RCC 7860 (cell line): ENCODE measurements at regions not wholly inside any gene's neighbourhood (a gene's known extent, or its start where the extent isn't known, plus 50 kb on each side); places are given as distances from the start of the nearest gene placed in this dataset.
"Not testable (repeated sequence)": the region's sequence is repeated elsewhere in the genome, so short reads cannot be mapped to it uniquely, and the experiment has no call there.

Experiments
- DNase-seq: peaks from one replicate; pipeline ENCODE4 v3.0.0-alpha.2; 2015; ENCODE audit warnings: low spot score
- FAIRE-seq: peaks from 2 replicates; lab custom pipeline; 2012; peaks lifted over from hg19 to GRCh38; lab: Jason Lieb, UNC

DNA sequence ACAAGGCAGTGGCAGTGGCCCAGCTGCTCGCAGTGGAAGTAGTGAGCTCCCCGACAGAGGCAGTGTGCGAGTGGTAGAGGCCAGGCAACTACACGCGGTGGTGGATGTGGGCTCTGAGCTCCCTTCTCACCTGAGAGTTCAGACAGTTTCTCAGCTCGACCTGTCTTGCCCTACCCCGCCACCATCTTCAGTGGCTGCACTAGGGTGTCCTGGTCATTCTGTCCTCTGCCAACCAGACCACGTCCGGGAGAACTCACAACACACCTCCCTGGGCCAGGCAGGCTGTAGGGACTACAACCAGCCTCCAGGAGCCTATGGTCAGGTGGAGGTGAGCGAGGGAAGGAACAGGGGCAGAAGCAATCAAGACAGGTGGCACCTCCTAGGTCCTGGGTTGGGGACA is 106.3 kb upstream of the SMAD3 start:
- FAIRE-seq (no peak), DNase-seq (no peak)

DNA sequence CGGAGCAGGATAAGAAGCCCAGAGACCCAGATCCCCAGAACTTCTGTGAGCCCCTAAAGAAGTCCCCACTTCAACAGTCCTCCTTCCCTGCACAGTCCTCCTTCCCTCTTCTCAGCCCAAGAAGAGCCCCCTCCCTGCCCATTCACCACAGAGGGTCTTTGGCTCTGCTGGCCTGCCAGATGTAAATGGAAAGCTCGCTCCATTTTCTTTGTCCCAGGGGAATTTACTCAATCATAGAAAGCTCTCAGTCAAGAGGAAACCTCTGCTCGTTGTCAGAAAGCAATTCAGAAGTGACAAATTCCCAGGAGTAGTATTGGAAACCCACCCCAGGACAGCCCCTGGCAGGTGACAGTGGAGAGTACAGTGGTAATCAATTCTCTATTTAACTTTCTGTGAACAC is 105.5 kb upstream of the SMAD3 start:
- FAIRE-seq = no peak
- DNase-seq = no peak

DNA sequence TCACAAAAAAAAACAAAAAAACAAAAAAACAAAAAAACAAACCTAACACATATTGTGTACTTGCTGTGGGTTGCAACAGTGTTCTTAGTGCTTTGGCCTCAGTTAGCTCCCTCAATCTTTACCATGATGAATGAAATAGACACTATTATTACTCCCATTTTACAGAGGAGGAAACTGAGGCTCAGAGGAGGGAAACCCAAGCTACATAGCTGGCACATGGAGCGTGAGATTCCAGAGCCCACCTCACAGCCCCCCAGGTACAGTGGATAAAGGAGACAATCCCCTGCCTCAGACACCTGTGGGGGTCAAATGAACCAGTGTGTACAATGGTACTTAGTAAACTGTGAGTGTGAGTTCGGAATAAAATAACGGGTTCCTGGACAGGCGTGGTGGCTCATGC is 104.9 kb upstream of the SMAD3 start:
- no peak for FAIRE-seq
- DNase-seq = no peak

DNA sequence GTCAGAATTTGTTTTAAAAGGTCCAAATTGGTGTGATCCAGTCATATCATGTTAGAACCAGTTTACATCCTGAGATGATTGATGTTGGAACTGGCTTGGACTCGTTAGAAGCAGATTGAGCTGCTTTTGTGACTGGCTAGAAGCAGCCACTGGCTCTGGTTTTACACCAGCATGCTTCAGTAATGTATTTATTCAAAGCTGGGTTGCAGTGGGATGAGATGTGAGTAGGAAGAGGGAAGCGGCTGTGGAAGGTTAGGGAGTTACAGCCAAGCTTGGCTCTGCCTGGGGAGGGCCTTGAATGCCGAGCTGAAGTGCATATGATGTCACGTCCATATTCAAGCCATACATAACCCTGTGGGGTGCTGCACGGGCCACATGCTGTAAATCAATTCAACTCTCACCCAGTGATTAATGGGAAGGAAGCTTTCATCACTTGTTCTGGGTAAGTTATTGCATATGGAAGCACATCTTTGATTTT is 104.0 kb upstream of the SMAD3 start:
- FAIRE-seq = no peak
- DNase-seq = no peak

DNA sequence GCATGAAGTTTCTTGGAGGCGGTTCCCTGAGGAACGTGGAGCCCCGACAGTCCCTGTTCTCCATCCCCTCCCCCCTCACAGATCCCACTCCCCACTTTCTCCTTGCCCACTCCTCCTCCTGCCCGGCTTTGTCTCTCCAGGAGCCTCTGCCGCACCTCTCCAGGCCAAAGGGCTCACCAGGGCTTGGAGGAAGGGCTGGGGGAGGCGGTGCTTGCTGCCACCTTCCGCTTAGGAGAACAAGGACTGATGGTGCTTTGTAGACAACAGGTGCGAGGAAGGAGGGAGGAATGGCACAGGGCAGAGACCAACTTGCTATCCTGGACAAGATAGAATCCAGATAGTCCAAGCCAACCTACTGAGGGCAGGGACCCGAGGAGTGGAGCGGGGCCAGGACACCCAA is 103.5 kb upstream of the SMAD3 start:
- FAIRE-seq (no peak), DNase-seq (no peak)

DNA sequence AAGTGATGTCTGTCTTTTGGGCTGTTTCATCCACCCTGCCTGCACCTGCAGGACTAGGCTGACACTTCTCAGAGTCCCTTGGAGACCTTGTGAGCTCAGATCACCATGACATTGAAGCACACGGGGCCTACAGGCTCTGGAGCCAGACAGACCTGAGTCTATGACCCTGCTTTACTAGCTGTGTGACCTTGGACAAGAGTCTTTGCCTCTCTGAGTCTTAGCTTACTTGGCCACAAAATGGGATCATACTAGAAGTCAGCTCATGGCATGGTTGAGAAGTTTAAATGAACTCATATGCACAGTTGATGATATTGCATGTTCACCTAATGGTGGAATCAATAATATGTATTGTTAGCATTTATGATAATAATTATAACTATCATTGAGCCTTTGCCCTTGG is 102.9 kb upstream of the SMAD3 start:
- no peak for DNase-seq
- FAIRE-seq = no peak

DNA sequence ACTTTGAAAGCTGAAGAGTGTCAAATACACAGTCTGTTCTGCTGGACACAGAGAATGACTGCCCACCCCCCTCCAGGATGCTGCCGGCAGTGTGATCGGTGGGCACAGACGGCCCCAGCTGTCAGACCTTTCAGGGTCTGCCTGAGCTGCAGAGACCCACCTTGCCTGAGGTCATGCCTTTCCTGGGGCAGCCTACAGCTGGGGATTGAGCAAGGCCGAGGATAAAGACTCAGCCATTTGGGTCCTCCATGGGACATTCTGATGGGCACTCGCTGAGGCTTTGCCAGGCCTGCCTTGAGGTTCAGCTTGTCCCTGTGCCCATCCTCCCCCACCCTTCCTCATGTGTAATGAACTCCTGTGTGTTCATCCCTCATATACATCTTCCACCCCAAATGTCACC is 102.3 kb upstream of the SMAD3 start:
- DNase-seq = no peak
- no peak for FAIRE-seq

DNA sequence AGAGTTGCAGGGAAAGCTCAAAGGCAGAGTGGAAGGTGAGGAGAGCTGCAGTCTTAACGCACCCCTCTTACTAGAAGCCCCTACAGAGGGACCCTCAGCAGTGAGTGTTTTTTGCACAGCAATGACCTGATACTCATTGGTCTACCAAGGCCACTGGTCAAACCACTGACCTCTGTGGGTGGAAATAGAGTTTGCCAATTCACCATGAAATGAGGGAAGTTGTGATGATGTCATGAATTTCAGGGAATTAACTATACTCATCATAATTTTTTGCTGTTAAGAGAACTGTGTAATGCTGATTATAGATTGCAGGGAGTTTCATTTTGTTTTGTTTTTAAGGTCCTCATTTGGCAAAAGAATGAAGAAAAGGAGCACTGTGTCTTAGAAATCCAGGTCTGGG is 101.7 kb upstream of the SMAD3 start:
- DNase-seq (no peak), FAIRE-seq (no peak)

DNA sequence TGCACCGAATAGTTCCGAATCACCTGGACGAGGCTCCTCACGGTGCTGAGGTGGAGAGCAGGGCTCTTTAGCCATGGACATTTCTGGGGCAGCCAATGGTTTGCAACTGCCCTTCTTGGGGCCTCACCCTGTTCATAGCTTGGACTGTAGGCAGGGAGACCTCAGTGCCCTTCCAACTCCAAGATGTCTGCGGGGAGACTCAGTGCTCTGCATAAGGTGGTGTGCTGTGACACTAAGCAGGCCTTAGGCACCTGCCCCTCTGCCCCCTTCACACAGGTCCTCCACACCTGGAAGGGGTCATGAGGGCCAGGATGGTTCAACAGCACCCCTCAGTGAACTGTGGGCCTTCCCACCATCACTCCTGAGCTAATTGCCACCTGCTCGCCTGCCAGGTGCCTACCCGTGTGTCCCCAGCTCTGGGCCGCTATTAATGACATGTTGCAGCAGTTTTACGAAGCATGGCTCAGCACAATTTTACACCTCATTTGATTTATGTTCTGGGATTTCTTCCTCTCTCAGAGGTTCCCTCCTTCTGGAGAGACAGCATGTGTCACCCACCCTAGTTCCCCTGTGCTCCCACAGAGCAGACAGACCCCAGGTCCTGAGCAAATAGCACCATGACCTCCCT is 101.2 kb upstream of the SMAD3 start:
- FAIRE-seq = no peak
- no peak for DNase-seq

DNA sequence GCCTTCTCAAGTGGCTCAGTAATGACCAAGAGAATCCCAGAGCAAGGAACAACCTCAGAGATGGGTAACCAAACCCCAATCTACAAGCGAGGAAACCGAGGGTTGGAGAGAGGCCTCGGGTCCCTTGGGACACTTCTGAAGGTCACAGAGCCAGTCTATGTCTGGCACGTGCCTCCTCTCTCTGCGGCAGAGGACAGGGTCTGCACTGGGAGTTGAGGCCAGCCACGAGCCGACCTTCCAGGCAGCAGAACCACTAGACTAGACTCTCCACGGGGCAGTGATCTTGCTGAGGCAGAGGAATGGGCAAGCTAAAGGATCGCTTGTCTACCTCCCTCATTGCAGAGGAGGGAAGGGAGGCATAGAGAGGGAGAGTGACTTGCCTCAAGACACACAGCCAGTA is 100.6 kb upstream of the SMAD3 start:
- DNase-seq (no peak), FAIRE-seq (no peak)

DNA sequence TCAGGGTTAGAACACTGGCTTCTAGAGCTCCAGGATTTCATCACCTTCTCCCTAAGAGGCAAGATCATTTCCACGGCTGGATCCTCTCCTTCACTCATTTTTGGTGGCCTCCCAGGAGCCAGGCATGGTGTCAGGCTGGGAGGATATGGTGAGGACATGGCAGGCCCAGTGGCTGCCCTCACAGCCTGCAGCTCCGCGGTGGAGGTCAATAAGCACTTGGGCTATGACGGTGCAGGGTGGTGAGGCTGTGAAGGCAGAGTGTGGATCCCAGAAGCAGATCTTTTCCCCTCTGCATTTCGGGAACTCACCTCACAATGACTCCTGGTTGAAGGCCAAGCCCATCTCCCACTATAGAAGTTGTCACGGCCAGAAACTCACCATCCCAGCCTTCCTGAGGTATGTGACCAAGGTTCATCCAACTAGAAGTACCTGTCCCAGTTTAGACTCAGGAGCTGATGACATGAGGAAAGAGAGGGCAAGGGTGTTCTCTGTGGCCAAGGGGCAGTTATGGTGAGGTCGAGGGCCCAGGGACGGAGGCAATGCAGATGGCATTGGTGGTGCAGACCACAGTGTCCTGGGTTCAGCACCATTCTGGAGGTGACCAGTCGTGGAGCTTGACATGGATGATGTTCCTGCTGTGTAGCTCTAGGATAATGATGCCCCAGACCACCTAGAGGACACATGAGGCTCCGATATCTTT is 100.1 kb upstream of the SMAD3 start:
- FAIRE-seq = no peak
- no peak for DNase-seq

DNA sequence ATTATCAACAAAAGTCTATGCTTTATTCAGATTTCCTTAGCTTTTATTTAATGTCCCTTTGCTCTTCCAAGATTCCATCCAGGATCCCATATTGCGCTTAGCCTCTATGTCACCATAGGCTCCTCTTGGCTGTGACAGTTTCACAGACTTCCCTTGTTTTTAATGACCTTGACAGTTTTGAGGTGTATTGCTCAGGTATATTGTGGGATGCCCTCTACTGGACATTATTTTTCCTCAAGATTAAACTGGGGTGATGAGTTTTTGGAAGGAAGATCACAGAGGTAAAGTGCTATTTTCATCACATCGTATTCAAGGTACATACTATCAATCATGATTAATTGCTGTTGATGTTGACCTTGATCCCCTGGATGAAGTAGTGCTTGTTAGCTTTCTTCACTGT is 99.1 kb upstream of the SMAD3 start:
- DNase-seq = no peak
- no peak for FAIRE-seq

DNA sequence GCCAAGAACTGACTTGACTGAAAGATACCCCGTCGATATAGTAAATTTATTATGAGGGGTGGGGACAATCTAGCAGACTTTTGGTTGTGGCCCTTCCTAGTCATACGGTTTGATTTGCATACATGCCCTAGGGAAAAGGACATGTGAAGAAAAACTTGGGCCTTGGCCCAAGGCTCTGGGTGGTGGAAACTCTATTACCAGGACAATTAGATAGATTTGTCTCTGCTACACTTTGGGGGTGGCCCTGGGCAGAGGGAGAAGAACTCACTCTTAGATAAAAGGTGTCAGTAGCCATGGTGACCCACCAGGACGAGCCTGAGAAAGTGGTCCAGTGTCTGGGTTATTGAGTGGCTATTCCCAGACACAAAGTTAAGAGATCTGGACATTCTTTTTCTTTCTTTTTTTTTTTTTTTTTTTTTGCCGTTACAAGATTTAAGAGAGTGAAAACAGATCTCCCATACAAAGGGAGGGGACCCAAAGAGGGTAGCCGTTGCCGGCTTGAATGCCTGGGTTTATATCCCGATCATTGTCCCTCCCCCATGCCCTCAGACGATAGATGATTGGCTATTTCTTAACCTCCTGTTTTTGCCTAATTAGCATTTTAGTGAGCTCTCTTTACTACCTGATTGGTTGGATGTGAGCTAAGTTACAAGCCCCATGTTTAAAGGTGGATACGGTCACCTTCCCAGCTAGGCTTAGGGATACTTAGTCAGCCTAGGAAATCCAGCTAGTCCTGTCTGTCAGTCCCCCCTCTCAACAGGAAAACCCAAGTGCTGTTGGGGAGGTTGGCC is 96.4 kb upstream of the SMAD3 start:
- DNase-seq (no peak), FAIRE-seq (no peak)

DNA sequence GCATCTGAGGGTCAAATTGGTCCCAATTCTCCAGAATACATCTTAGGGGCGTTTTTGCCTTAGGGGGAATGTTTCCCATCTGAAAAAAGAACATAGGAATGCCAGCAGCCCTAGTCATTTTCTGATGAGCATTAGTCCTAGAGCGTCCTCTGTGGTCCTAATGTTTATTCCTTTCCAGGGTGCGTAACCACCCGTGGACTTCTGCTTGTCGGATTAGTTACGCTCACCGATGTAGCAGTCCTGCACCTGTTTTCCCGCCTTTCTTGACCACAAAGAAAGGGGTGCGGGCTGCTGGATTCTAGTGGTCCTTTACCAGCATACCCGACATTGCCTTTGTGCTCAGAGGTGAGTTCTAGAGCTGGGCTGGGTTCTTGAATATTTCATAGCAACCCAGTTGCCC is 91.3 kb upstream of the SMAD3 start:
- not testable (repeated sequence) for DNase-seq, FAIRE-seq

DNA sequence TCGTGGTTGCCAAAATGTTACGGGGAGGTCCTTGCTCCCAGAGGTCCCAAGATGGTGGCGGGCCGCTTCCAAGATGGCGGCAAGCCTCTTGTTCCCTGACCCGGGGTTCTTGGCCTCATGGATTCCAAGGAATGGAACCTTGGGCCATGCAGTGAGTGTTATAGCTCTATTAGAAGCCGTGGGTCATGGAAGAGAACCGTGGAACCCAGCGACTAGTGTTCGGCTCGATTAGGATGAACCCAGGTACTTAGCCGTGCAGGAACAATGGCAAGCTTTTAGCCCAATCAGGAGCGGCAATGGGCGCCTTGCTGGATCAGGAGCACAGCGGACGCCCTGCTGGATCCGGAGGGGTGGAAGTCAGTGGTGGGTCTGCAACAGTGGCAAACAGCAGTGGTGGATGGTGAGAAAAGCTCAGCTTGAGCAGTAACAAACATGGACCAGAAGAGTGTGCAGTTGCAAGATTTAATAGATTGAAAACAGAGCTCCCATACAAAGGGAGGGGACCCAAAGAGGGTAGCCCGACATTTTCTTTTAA is 89.2 kb upstream of the SMAD3 start:
- not testable (repeated sequence) for DNase-seq, FAIRE-seq

DNA sequence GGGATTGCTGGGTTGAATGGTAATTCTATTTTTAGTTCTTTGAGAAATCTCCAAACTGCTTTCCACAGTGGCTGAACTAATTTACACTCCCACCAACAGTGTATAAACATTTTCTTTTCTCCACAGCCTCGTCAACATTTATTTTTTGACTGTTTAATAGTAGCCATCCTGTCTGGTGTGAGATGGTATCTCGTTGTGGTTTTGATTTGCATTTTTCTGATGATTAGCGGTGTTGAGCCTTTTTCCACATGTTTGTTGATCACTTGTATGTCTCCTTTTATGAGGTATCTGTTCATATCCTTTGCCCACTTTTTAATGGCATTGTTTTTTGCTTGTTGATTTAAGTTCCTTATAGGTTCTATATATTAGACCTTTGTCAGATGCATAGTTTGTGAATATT is 85.1 kb upstream of the SMAD3 start:
- FAIRE-seq, DNase-seq: not testable (repeated sequence)

DNA sequence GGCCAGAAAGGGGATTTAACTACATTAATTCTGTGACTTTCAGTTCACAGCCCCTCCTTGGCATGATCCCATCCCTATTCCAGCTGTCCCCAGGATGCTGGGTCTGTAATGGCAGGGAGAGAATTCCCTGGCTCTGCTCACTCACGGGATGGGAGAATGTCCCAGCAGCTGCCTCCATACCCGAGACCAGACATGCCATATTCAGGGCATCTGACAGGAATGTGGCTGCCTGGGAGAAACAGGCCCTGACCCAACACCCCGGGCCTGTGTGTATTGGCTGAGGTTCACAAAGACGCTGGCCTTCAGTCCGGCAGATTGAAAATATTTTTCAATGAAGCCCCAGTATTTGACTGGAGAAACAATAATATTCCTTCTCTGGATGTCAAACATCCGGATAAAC is 83.6 kb upstream of the SMAD3 start:
- FAIRE-seq = no peak
- DNase-seq = no peak

DNA sequence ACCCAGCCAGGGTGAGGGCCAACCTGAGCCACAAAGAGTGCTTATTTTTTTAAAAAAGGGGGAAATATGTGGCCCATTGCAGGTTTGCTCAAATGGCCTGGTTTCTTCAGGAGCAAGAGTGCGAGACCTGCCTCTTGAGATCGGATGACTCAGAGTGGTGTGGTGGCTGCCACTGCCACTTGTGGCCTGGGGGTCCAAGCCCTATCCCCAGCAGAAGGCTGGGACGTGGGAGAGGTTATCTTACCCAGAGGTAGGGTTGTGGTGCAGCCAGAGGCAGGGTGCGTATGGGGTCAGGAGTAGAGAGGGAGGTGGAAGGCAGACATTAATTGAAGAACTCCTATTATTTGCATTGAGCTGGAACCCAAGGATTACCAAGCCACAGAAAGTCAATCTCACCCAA is 83.2 kb upstream of the SMAD3 start:
- DNase-seq = no peak
- no peak for FAIRE-seq

DNA sequence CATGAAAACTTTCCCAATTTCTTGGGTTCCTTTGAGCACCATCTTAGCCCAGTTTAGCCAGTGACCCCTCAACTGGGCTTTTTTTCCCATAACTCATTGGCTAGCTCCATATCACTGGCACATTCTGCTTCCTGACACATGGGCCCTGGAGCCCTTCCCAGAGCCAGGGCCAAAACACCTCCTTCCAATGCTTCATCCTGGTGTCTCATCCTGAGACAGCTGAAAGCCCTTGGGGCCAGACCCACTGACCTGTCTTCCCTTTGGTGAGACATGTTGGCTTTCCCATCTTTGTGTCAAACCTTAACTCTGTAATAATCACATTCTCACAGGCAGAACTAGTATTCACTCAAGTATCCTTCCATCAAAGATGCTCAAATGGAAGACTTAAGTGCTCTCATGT is 82.6 kb upstream of the SMAD3 start:
- FAIRE-seq (no peak), DNase-seq (no peak)

DNA sequence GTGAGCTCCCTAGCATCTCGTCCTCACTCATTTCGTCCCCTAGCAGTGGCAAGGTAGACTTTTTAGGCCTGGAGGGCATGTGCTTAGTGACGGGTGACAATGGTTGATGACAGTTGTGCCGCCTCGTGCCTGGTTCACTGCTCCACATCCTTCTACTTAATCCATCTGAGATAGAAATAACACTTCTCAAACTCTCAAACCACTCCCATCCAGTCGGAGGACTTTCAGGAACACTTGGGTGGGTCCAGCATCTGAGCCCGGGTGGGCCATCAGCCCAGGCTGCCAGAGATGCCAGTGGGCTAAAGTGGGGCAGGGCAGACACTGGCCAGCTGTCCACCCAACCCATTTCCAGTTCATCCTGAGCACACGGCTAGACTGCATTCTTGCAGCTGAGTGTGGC is 79.7 kb upstream of the SMAD3 start:
- no peak for FAIRE-seq
- DNase-seq = no peak

DNA sequence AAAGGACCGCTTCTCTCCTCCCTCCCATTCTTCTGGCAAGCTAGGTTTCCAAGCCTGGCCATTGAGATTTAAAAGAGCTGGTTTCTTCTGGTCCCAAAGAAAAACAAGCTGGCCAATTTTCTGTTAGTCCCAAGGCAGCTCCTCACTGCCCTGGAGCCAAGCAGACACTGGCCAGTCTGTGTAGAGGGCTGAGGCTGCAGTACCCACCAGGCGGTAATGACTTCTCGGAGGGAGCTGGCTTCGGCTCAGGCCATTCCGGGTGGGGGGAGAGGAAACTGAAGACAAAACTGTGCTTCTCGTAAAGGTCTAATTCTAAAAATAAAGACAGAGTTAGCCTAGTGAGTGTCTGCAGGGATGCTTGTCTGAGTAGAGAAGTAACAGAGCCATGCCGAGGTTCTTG is 78.5 kb upstream of the SMAD3 start:
- no peak for DNase-seq
- FAIRE-seq = no peak

DNA sequence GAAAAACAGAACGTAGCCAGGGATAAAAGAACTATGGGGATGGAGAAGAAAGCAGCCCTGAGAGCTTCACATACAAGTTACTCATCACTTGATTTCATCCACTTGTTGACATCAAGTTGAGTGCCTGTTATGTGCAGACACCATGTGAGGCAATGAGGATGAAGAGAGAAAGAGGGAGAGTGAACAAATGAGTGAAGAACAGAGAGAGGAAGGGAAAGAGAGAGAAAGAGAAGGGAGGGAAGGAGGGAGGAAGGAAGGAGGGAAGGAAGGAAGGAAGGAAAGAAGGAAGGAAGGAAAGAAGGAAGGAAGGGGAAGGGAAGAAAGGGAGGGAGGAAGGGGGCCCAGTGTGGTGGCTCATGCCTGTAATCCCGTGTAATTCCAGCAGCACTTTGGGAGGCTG is 72.3 kb upstream of the SMAD3 start:
- DNase-seq = no peak
- FAIRE-seq = no peak
